HCT116 (cell line): ENCODE measurements at regions not wholly inside any gene's neighbourhood (a gene's known extent, or its start where the extent isn't known, plus 50 kb on each side); places are given as distances from the start of the nearest gene placed in this dataset.

ENCODE experiments used
- ATAC-seq: fragments of 200-7000 bp; cut with Tn5 transposase; 2 replicates; pipeline ENCODE4 v1.9.1; 2020; ENCODE audit warnings: mild to moderate bottlenecking, moderate library complexity
- BruUV-seq: library from RNA; stranded (reverse); fragments of 400-500 nt; replicated peaks from 2 replicates; lab custom pipeline; 2021; lab: Mats Ljungman, UMichigan
- CTCF ChIA-PET: fragments of 300-600 bp; sonication (Branson Sonifier 250); formaldehyde crosslinking; loops from one replicate; lab custom pipeline; 2021; ENCODE audit warnings: antibody characterized with exemption; lab: Charles Lee
- POLR2A ChIA-PET: fragments of 300-600, 350-600 bp; sonication (Branson Sonifier 250); formaldehyde crosslinking; loops from one replicate; lab custom pipeline; 2021; ENCODE audit warnings: antibody characterized with exemption; lab: Charles Lee
- RAD21 ChIA-PET, 2 experiments: fragments of 300-600 bp; sonication (Branson Sonifier 250); formaldehyde crosslinking; loops; one replicate each; lab custom pipeline; 2023; ENCODE audit warnings: low total read pairs in 2 of 2; ENCODE audit not compliant: uncharacterized antibody in 2 of 2, unreplicated experiment in 2 of 2, low non-redundant PET in 1 of 2; lab: Charles Lee
- DNase-seq: peaks from one replicate; pipeline ENCODE4 v3.0.0-alpha.2; 2010; ENCODE audit warnings: low read depth, low spot score
- H2AFZ ChIP-seq: fragments of 200-600 bp; shearing (Covaris generic), sonication (generic); 2 replicates; pipeline ENCODE4 v1.6.1; 2017; ENCODE audit warnings: low read depth, mixed run types, mixed read lengths, antibody characterized with exemption, low read length; ENCODE audit not compliant: poor library complexity, severe bottlenecking
- H3K27ac ChIP-seq: 2 replicates; pipeline ENCODE4 v1.5.1; 2012; ENCODE audit warnings: low read depth, low read length
- H3K27me3 ChIP-seq: fragments of 200-600 bp; sonication (generic); 2 replicates; pipeline ENCODE4 v1.6.1; 2016; ENCODE audit warnings: mixed run types, low read length, mixed read lengths; ENCODE audit not compliant: insufficient read depth
- H3K36me3 ChIP-seq, 2 experiments: fragments of 200-500 bp in 1 of 2; fragments of 200-600 bp in 1 of 2; sonication (Bioruptor generic) in 1 of 2; sonication (generic) in 1 of 2; 2 replicates each; pipeline versions ENCODE4 v1.5.1 to v1.6.1; 2014 to 2016; ENCODE audit warnings: low read length in 2 of 2, inconsistent platforms in 1 of 2, mixed read lengths in 1 of 2, mixed run types in 1 of 2; ENCODE audit not compliant: insufficient read depth in 2 of 2, control insufficient read depth in 1 of 2
- H3K4me1 ChIP-seq, 2 experiments: fragments of 200-600 bp in 1 of 2; sonication (generic) in 1 of 2; 2 replicates each; pipeline versions ENCODE4 v1.5.1 to v1.6.1; 2012 to 2017; ENCODE audit warnings: low read length in 2 of 2, inconsistent platforms in 1 of 2, mild to moderate bottlenecking in 1 of 2, mixed read lengths in 1 of 2, mixed run types in 1 of 2, moderate library complexity in 1 of 2; ENCODE audit not compliant: insufficient read depth in 2 of 2, control insufficient read depth in 1 of 2
- H3K4me2 ChIP-seq: fragments of 200-600 bp; sonication (generic); 2 replicates; pipeline ENCODE4 v1.6.1; 2017; ENCODE audit warnings: mixed run types, low read length, mixed read lengths
- H3K4me3 ChIP-seq, 2 experiments: fragments of 200-600 bp in 1 of 2; sonication (generic) in 1 of 2; replicated peaks in 1 of 2; 2 replicates each; pipeline ENCODE4 v1.5.1; 2011 to 2016; ENCODE audit warnings: low read length in 2 of 2, control low read depth in 1 of 2, low read depth in 1 of 2, mild to moderate bottlenecking in 1 of 2, mixed read lengths in 1 of 2, mixed run types in 1 of 2
- H3K79me2 ChIP-seq: fragments of 200-600 bp; sonication (generic); 2 replicates; pipeline ENCODE4 v1.6.1; 2017; ENCODE audit warnings: mild to moderate bottlenecking, mixed run types, low read length, moderate library complexity, mixed read lengths; ENCODE audit not compliant: insufficient read depth
- H3K9ac ChIP-seq: fragments of 200-600 bp; sonication (generic); 2 replicates; pipeline ENCODE4 v1.6.1; 2016; ENCODE audit warnings: low read length, mixed read lengths
- H3K9me2 ChIP-seq: fragments of 200-600 bp; sonication (generic), shearing (Covaris generic); 2 replicates; pipeline ENCODE4 v1.6.1; 2017; ENCODE audit warnings: mixed run types, mild to moderate bottlenecking, moderate library complexity; ENCODE audit not compliant: insufficient read depth
- H3K9me3 ChIP-seq, 2 experiments: fragments of 200-500 bp in 1 of 2; fragments of 200-600 bp in 1 of 2; sonication (Bioruptor generic) in 1 of 2; sonication (generic) in 1 of 2; 2 replicates each; pipeline ENCODE4 v1.6.1; 2014 to 2017; ENCODE audit warnings: low read length in 2 of 2, mixed read lengths in 2 of 2, inconsistent platforms in 1 of 2, low read depth in 1 of 2, mild to moderate bottlenecking in 1 of 2, mixed run types in 1 of 2, moderate library complexity in 1 of 2; ENCODE audit not compliant: control insufficient read depth in 1 of 2, insufficient read depth in 1 of 2
- H4K20me1 ChIP-seq: fragments of 200-600 bp; sonication (generic), shearing (Covaris generic); 2 replicates; pipeline ENCODE4 v1.6.1; 2017; ENCODE audit warnings: mixed run types, mild to moderate bottlenecking, moderate library complexity; ENCODE audit not compliant: insufficient read depth
- CBX3 ChIP-seq: IDR thresholded peaks from 2 replicates; pipeline ENCODE4 v1.6.1; 2012; ENCODE audit warnings: low read depth
- ELF1 ChIP-seq: IDR thresholded peaks from 2 replicates; pipeline ENCODE4 v1.6.1; 2012; ENCODE audit warnings: low read depth, borderline replicate concordance
- FOSL1 ChIP-seq: IDR thresholded peaks from 2 replicates; pipeline ENCODE4 v1.6.1; 2012; ENCODE audit warnings: low read depth
- POLR2AphosphoS5 ChIP-seq: IDR thresholded peaks from 2 replicates; pipeline ENCODE4 v1.6.1; 2011; ENCODE audit warnings: mild to moderate bottlenecking, low read depth, low read length, moderate library complexity
- RAD21 ChIP-seq: IDR thresholded peaks from 2 replicates; pipeline ENCODE4 v1.6.1; 2012; ENCODE audit warnings: low read depth, mild to moderate bottlenecking
- SIN3A ChIP-seq: IDR thresholded peaks from 2 replicates; pipeline ENCODE4 v1.6.1; 2012; ENCODE audit warnings: low read depth
- SP1 ChIP-seq: IDR thresholded peaks from 2 replicates; pipeline ENCODE4 v1.6.1; 2012; ENCODE audit warnings: low read depth
- YY1 ChIP-seq: IDR thresholded peaks from 2 replicates; pipeline ENCODE4 v1.6.1; 2011; ENCODE audit warnings: low read length, low read depth, moderate library complexity, mild to moderate bottlenecking; ENCODE audit not compliant: insufficient replicate concordance; ENCODE audit errors: extremely low read depth
- intact Hi-C: fragments of 100-400 bp; cut with micrococcal nuclease; formaldehyde crosslinking; loops from 2 replicates; pipeline ENCODE4 v1.10.0; 2022
- TF ChIP-seq, protein P1 (sequence below): IDR thresholded peaks from 2 replicates; pipeline ENCODE4 v1.6.1; 2012
- TF ChIP-seq, protein P2 (sequence below): IDR thresholded peaks from 2 replicates; pipeline ENCODE4 v1.6.1; 2011; ENCODE audit warnings: mild to moderate bottlenecking, low read length, moderate library complexity; ENCODE audit not compliant: insufficient replicate concordance; ENCODE audit errors: extremely low read depth
- TF ChIP-seq, protein P3 (sequence below): IDR thresholded peaks from 2 replicates; pipeline ENCODE4 v1.6.1; 2012; ENCODE audit warnings: low read depth

DNA sequence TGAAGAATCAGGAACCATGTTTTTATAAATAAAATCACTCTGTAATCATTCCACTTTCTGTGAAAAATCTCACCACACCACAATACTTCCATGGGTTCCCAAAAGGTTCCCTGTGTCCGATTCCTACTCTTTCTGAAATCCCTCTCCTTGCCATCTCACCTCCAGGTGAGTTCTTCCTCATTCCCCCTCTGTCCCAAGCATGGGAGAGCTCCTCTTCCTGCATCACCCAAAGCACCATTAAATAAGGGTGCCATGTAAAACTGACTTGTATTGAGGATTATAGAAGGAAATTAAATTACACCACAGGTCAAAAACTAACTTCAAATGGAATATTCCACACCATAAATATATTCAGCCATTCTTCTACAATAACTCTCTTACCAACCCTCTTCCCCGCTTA is 55.8 kb upstream of the ETAA1 start:
- no peak for DNase-seq
- no peaks in the 10 kb centered on the region for H3K36me3 ChIP-seq
- H2AFZ ChIP-seq: no peak overlapping the region
- POLR2A ChIA-PET: no interaction called here
- peaks cover 4% of the 10 kb centered on the region; the same call in 1 of the 2 replicates for H3K27me3 ChIP-seq
- TF ChIP-seq YY1: no peak
- RAD21 ChIA-PET: no interaction called here
- CTCF ChIA-PET: no interaction called here
- H3K4me3 ChIP-seq: no peak overlapping the region
- no peaks in the 10 kb centered on the region for H4K20me1 ChIP-seq
- intact Hi-C loops: no loop called here
- no peak for ATAC-seq
- H3K27ac ChIP-seq: no peak overlapping the region
- H3K9me2 ChIP-seq: no peaks in the 10 kb centered on the region
- H3K9me3 ChIP-seq: no peaks in the 10 kb centered on the region
- H3K4me2 ChIP-seq: no peak overlapping the region
- H3K79me2 ChIP-seq: no peaks in the 10 kb centered on the region
- no peak overlapping the region for H3K9ac ChIP-seq
- no TSS peak for BruUV-seq
- no peaks in the 10 kb centered on the region for H3K4me1 ChIP-seq

DNA sequence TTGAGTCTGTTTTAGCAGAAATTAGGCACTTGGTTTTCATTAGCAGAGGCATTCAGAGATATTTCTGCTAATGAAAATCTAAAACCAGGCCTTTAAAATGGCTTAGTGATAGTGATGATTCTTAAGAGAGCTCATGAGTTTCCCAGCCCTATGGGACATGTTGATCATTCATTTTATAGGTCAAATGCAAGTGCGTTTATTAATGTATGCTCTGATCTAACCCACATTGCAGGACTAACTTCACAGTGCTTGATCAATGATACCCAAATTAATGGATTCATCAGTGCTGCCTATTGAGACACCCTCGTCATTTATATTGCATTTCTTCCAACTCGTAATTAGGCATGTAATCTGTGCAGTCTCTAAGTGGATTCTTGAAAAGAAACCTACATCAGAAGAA is 54.7 kb upstream of the ETAA1 start:
- H3K79me2 ChIP-seq: no peaks in the 10 kb centered on the region
- no peaks in the 10 kb centered on the region for H3K9me2 ChIP-seq
- intact Hi-C loops: no loop called here
- TF ChIP-seq SIN3A: no peak
- TF ChIP-seq, protein P1, sequence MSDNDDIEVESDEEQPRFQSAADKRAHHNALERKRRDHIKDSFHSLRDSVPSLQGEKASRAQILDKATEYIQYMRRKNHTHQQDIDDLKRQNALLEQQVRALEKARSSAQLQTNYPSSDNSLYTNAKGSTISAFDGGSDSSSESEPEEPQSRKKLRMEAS: no peak
- no peak for TF ChIP-seq CBX3
- TF ChIP-seq FOSL1: no peak
- TF ChIP-seq, protein P2, sequence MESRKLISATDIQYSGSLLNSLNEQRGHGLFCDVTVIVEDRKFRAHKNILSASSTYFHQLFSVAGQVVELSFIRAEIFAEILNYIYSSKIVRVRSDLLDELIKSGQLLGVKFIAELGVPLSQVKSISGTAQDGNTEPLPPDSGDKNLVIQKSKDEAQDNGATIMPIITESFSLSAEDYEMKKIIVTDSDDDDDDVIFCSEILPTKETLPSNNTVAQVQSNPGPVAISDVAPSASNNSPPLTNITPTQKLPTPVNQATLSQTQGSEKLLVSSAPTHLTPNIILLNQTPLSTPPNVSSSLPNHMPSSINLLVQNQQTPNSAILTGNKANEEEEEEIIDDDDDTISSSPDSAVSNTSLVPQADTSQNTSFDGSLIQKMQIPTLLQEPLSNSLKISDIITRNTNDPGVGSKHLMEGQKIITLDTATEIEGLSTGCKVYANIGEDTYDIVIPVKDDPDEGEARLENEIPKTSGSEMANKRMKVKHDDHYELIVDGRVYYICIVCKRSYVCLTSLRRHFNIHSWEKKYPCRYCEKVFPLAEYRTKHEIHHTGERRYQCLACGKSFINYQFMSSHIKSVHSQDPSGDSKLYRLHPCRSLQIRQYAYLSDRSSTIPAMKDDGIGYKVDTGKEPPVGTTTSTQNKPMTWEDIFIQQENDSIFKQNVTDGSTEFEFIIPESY: no peak
- TF ChIP-seq RAD21: no peak
- TF ChIP-seq SP1: no peak
- no peak for TF ChIP-seq POLR2AphosphoS5
- TF ChIP-seq, protein P3, sequence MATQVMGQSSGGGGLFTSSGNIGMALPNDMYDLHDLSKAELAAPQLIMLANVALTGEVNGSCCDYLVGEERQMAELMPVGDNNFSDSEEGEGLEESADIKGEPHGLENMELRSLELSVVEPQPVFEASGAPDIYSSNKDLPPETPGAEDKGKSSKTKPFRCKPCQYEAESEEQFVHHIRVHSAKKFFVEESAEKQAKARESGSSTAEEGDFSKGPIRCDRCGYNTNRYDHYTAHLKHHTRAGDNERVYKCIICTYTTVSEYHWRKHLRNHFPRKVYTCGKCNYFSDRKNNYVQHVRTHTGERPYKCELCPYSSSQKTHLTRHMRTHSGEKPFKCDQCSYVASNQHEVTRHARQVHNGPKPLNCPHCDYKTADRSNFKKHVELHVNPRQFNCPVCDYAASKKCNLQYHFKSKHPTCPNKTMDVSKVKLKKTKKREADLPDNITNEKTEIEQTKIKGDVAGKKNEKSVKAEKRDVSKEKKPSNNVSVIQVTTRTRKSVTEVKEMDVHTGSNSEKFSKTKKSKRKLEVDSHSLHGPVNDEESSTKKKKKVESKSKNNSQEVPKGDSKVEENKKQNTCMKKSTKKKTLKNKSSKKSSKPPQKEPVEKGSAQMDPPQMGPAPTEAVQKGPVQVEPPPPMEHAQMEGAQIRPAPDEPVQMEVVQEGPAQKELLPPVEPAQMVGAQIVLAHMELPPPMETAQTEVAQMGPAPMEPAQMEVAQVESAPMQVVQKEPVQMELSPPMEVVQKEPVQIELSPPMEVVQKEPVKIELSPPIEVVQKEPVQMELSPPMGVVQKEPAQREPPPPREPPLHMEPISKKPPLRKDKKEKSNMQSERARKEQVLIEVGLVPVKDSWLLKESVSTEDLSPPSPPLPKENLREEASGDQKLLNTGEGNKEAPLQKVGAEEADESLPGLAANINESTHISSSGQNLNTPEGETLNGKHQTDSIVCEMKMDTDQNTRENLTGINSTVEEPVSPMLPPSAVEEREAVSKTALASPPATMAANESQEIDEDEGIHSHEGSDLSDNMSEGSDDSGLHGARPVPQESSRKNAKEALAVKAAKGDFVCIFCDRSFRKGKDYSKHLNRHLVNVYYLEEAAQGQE: no peak
- no peak for TF ChIP-seq ELF1
- no peak overlapping the region for H3K9ac ChIP-seq
- no peak overlapping the region for H2AFZ ChIP-seq
- POLR2A ChIA-PET: no interaction called here
- CTCF ChIA-PET: no interaction called here
- DNase-seq: no peak
- no peaks in the 10 kb centered on the region for H3K4me1 ChIP-seq
- BruUV-seq: no TSS peak
- ATAC-seq: no peak
- no peaks in the 10 kb centered on the region for H3K36me3 ChIP-seq
- no peak overlapping the region for H3K4me2 ChIP-seq
- H3K27ac ChIP-seq: no peak overlapping the region
- H3K4me3 ChIP-seq: no peak overlapping the region
- RAD21 ChIA-PET: no interaction called here
- H4K20me1 ChIP-seq: no peaks in the 10 kb centered on the region
- no peaks in the 10 kb centered on the region for H3K9me3 ChIP-seq
- H3K27me3 ChIP-seq: peaks cover 4% of the 10 kb centered on the region; the same call in 1 of the 2 replicates
